SK-N-MC (cell line): ENCODE measurements at regions not wholly inside any gene's neighbourhood (a gene's known extent, or its start where the extent isn't known, plus 50 kb on each side); places are given as distances from the start of the nearest gene placed in this dataset.

Experiments
- EZH2 ChIP-seq: fragments of 200-600 bp; sonication (generic); IDR thresholded peaks from one replicate; pipeline ENCODE4 v1.6.1; 2017; ENCODE audit warnings: antibody characterized with exemption
- FOXP2 ChIP-seq: optimal IDR thresholded peaks from 2 replicates; pipeline ENCODE3; 2011; ENCODE audit warnings: mild to moderate bottlenecking, moderate library complexity; ENCODE audit not compliant: insufficient read depth; ENCODE audit errors: extremely low read length, control extremely low read depth
- POLR2AphosphoS5 ChIP-seq: IDR thresholded peaks from 2 replicates; pipeline ENCODE4 v1.6.1; 2012; ENCODE audit warnings: mild to moderate bottlenecking, low read depth, low read length, borderline replicate concordance

GRCh38 chr1:43018121-43018520 is 59.5 kb upstream of the SLC2A1 start:
- TF ChIP-seq POLR2AphosphoS5, result no peak
- no peak for TF ChIP-seq EZH2
- no peak for TF ChIP-seq FOXP2
